Epidermal melanocyte (primary cell): ENCODE measurements at regions not wholly inside any gene's neighbourhood (a gene's known extent, or its start where the extent isn't known, plus 50 kb on each side); places are given as distances from the start of the nearest gene placed in this dataset.

Source experiments
- DNase-seq: peaks from one replicate; pipeline ENCODE4 v3.0.0; 2011; ENCODE audit warnings: low spot score; ENCODE audit not compliant: insufficient read length

- DNase-seq: no peak
Measured at GRCh38 chr20:60816901-60817300, 435.2 kb upstream of the CDH4 start.

GRCh38 chr20:60817891-60818290 lies 434.2 kb upstream of the CDH4 start:
- DNase-seq: no peak

- no peak for DNase-seq
Measured at GRCh38 chr20:60819511-60819910, 432.6 kb upstream of the CDH4 start.

GRCh38 chr20:60820149-60820548 lies 431.9 kb upstream of the CDH4 start:
- no peak for DNase-seq

GRCh38 chr20:60820918-60821317 lies 431.1 kb upstream of the CDH4 start:
- DNase-seq: no peak

- no peak for DNase-seq
Measured at GRCh38 chr20:60822699-60823607, 429.1 kb upstream of the CDH4 start.

GRCh38 chr20:60835876-60836275 lies 416.2 kb upstream of the CDH4 start:
- DNase-seq: no peak

GRCh38 chr20:60837173-60837770 lies 414.8 kb upstream of the CDH4 start:
- DNase-seq: no peak

GRCh38 chr20:60838297-60838696 lies 413.8 kb upstream of the CDH4 start:
- no peak for DNase-seq

- DNase-seq: no peak
Measured at GRCh38 chr20:60840971-60841370, 411.1 kb upstream of the CDH4 start.

- no peak for DNase-seq
Measured at GRCh38 chr20:60845146-60845545, 406.9 kb upstream of the CDH4 start.

GRCh38 chr20:60851826-60852704 lies 400.0 kb upstream of the CDH4 start:
- DNase-seq: no peak

GRCh38 chr20:60857708-60858107 lies 394.4 kb upstream of the CDH4 start:
- no peak for DNase-seq

- DNase-seq: no peak
Measured at GRCh38 chr20:60862601-60863000, 389.5 kb upstream of the CDH4 start.

GRCh38 chr20:60863548-60863947 lies 388.5 kb upstream of the CDH4 start:
- DNase-seq: no peak

- DNase-seq: no peak
Measured at GRCh38 chr20:60867589-60867988, 384.5 kb upstream of the CDH4 start.

GRCh38 chr20:60868316-60868891 lies 383.7 kb upstream of the CDH4 start:
- no peak for DNase-seq

- no peak for DNase-seq
Measured at GRCh38 chr20:60869087-60869486, 383.0 kb upstream of the CDH4 start.

GRCh38 chr20:60869625-60870024 lies 382.4 kb upstream of the CDH4 start:
- DNase-seq: no peak

- DNase-seq: no peak
Measured at GRCh38 chr20:60870040-60870439, 382.0 kb upstream of the CDH4 start.

- DNase-seq: no peak
Measured at GRCh38 chr20:60872224-60872623, 379.8 kb upstream of the CDH4 start.
